ENCODE measurements at regions not wholly inside any gene's neighbourhood (a gene's known extent, or its start where the extent isn't known, plus 50 kb on each side); places are given as distances from the start of the nearest gene placed in this dataset.

GRCh38 chr6:100946711-100947110, 65.6 kb upstream of the ASCC3 start:
- TF ChIP-seq, protein P1, sequence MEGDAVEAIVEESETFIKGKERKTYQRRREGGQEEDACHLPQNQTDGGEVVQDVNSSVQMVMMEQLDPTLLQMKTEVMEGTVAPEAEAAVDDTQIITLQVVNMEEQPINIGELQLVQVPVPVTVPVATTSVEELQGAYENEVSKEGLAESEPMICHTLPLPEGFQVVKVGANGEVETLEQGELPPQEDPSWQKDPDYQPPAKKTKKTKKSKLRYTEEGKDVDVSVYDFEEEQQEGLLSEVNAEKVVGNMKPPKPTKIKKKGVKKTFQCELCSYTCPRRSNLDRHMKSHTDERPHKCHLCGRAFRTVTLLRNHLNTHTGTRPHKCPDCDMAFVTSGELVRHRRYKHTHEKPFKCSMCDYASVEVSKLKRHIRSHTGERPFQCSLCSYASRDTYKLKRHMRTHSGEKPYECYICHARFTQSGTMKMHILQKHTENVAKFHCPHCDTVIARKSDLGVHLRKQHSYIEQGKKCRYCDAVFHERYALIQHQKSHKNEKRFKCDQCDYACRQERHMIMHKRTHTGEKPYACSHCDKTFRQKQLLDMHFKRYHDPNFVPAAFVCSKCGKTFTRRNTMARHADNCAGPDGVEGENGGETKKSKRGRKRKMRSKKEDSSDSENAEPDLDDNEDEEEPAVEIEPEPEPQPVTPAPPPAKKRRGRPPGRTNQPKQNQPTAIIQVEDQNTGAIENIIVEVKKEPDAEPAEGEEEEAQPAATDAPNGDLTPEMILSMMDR (IDR thresholded peaks at IDR 0.05), result no peak
- TF ChIP-seq POLR2A (IDR thresholded peaks at IDR 0.05), result no peak
